GM23248 (cell line): ENCODE measurements at regions not wholly inside any gene's neighbourhood (a gene's known extent, or its start where the extent isn't known, plus 50 kb on each side); places are given as distances from the start of the nearest gene placed in this dataset.

Source experiments
- EZH2 ChIP-seq: fragments of 200-600 bp; sonication (generic); IDR thresholded peaks from 2 replicates; pipeline ENCODE4 v1.6.1; 2018; ENCODE audit warnings: antibody characterized with exemption, mild to moderate bottlenecking; ENCODE audit not compliant: insufficient read depth, poor library complexity, severe bottlenecking
- EZH2phosphoT487 ChIP-seq: fragments of 200-600 bp; sonication (generic); IDR thresholded peaks from 2 replicates; pipeline ENCODE4 v1.6.1; 2018; ENCODE audit warnings: antibody characterized with exemption, moderate library complexity, mild to moderate bottlenecking, low read depth; ENCODE audit not compliant: insufficient read depth

DNA sequence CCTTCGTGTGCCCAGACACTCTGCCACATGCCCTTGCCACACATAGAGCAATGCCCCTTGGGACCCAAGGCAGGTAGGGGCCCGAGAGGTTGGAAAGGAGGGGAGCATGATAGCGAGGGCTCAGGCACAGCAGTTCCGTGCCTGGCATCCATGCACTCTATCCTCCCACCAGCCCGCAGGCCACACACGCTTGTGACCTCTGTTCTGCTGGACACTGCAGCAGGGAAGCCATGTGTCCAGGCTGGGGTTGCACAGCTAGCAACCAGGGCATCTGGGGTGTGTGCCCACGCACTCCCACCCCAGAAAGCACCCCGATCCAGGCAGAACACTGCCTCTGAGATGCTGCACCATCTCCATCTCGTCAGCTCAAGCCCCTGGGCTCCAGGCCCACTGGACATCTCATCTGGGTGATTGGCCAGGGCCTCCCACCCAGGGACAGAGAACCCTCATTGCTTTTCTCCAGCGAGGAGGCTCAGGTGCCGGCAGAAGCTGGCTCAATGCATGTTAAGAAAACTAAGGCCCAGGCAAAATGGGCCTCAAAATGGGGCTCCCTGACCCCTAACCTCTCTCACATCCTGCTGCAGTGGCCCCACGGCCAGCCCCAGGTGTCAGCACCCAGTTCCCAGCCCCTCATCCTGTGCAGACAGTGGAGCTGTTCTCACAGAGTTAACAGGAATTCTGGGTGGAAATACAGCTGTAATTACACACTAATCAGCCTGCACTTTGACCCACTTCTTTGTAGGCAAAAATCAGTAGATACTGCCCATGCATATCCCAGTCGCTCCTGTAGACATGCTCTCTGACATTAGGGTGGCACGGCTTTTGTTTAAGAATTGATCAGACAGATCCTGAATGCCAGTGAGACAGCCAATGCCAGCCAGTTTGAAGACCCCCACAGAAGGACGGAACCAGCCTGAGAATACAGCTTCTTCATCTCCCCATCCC lies 173.9 kb upstream of the B3GAT1 start:
- TF ChIP-seq EZH2 = no peak
- no peak for TF ChIP-seq EZH2phosphoT487
